ENCODE measurements at regions not wholly inside any gene's neighbourhood (a gene's known extent, or its start where the extent isn't known, plus 50 kb on each side); places are given as distances from the start of the nearest gene placed in this dataset.
"Not testable (repeated sequence)": the region's sequence is repeated elsewhere in the genome, so short reads cannot be mapped to it uniquely, and the experiment has no call there.

DNA sequence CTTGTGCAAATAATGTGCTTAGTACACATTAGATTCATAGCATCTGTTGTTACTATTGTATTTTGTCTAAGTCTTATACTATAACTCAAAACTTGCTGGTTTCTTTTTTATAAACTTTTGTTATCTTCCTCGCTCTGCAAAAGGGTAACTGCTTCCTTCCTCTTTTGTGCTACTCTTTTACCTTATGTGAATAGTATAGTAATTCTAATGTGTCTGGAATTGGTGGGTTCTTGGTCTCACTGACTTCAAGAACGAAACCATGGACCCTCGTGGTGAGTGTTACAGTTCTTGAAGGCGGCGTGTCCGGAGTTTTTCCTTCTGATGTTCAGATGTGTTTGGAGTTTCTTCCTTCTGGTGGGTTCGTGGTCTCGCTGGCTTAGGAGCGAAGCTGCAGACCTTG lies 563.1 kb upstream of the LUZP2 start:
- Histone ChIP-seq H3K27ac (no peak overlapping the region), H3K9me3 (replicated peaks in 1 of 3) (no peaks in the 10 kb centered on the region), H3K27me3 (no peaks in the 10 kb centered on the region), H3K36me3 (replicated peaks in 1 of 2) (no peaks in the 10 kb centered on the region), H3K4me1 (replicated peaks in 1 of 2) (no peaks in the 10 kb centered on the region), H3K4me3 (no peak overlapping the region)
- TF ChIP-seq, protein P1, sequence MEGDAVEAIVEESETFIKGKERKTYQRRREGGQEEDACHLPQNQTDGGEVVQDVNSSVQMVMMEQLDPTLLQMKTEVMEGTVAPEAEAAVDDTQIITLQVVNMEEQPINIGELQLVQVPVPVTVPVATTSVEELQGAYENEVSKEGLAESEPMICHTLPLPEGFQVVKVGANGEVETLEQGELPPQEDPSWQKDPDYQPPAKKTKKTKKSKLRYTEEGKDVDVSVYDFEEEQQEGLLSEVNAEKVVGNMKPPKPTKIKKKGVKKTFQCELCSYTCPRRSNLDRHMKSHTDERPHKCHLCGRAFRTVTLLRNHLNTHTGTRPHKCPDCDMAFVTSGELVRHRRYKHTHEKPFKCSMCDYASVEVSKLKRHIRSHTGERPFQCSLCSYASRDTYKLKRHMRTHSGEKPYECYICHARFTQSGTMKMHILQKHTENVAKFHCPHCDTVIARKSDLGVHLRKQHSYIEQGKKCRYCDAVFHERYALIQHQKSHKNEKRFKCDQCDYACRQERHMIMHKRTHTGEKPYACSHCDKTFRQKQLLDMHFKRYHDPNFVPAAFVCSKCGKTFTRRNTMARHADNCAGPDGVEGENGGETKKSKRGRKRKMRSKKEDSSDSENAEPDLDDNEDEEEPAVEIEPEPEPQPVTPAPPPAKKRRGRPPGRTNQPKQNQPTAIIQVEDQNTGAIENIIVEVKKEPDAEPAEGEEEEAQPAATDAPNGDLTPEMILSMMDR (IDR thresholded peaks at IDR 0.05) = no peak
- no peak for TF ChIP-seq POLR2A (IDR thresholded peaks at IDR 0.05)
- intact Hi-C loops (cut with DNase I) = no loop called here
- no peak for DNase-seq
- WGBS, 4 donors = 69 to 91% (median 77%) methylated on average over 9 of the region's 9 CpGs

DNA sequence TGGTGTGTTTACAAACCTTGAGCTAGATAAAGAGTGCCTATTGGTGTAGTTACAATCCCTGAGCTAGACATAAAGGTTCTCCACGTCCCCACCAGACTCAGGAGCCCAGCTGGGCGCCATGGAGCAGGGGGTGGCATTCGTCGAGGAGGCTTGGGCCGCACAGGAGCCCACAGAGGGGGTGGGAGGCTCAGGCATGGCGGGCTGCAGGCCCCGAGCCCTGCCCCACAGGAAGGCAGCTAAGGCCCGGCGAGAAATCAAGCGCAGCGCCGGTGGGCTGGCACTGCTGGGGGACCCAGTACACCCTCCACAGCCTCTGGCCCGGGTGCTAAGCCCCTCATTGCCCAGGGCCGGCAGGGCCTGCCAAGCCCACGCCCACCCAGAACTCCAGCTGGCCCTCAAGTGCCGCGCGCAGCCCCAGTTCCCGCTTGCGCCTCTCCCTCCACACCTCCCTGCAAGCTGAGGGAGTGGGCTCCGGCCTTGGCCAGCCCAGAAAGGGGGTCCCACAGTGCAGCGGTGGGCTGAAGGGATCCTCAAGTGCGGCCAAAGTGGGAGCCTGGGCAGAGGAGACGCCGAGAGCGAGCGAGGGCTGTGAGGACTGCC lies 562.1 kb upstream of the LUZP2 start:
- H3K9me3 ChIP-seq (replicated peaks in 1 of 3); H3K27me3 ChIP-seq; intact Hi-C loops (cut with DNase I); H3K4me1 ChIP-seq (replicated peaks in 1 of 2); H3K27ac ChIP-seq; H3K36me3 ChIP-seq (replicated peaks in 1 of 2); DNase-seq; H3K4me3 ChIP-seq: not testable (repeated sequence)
- 94 to 100% (median 95%) methylated on average over 1 to 27 of the region's 27 CpGs for WGBS, 4 donors

DNA sequence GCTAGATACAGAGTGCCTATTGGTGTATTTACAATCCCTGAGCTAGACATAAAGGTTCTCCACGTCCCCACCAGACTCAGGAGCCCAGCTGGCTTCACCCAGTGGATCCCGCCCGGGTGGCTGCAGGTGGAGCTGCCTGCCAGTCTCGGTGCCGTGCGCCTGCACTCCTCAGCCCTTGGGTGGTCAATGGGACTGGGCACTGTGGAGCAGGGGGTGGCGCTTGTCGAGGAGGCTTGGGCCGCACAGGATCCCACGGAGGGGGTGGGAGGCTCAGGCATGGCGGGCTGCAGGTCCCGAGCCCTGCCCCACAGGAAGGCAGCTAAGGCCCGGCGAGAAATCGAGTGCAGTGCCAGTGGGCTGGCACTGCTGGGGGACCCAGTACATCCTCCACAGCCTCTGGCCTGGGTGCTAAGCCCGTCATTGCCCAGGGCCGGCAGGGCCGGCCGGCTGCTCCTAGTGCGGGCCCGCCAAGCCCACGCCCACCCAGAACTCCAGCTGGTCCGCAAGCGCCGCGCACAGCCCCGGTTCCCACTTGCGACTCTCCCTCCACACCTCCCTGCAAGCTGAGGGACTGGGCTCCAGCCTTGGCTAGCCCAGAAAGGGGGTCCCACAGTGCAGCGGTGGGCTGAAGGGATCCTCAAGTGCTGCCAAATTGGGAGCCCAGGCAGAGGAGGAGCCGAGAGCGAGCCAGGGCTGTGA lies 554.6 kb upstream of the LUZP2 start:
- H3K27me3 ChIP-seq; H3K27ac ChIP-seq; H3K9me3 ChIP-seq (replicated peaks in 1 of 3); H3K36me3 ChIP-seq (replicated peaks in 1 of 2); H3K4me1 ChIP-seq (replicated peaks in 1 of 2); DNase-seq; intact Hi-C loops (cut with DNase I); H3K4me3 ChIP-seq: not testable (repeated sequence)
- 88 to 94% (median 91%) methylated on average over 10 to 31 of the region's 31 CpGs for WGBS, 4 donors

DNA sequence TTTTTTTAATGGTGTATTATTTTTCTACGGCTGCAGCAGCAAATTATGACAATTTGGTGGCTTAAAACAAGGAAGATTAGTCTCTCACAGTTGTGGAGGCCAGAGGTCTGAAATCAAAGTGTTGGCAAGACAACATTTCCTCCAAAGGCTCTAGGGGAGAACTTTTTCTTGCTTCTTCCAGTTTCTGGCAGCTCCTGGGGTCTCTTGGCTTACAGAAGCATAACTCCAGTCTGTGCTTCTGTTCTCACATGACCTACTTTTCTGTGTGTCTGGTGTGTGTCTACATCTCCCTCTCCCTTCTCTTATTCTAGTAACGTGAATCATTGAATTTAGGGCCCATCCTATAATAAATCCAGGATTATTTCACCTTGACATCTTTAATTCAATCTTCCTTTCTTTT lies 551.9 kb upstream of the LUZP2 start:
- Histone ChIP-seq H3K27me3 (no peaks in the 10 kb centered on the region), H3K4me3 (no peak overlapping the region), H3K36me3 (replicated peaks in 1 of 2) (no peaks in the 10 kb centered on the region), H3K9me3 (replicated peaks in 1 of 3) (no peaks in the 10 kb centered on the region), H3K27ac (no peak overlapping the region), H3K4me1 (replicated peaks in 1 of 2) (no peaks in the 10 kb centered on the region)
- WGBS, 4 donors = 65 to 75% (median 69%) methylated on average over 2 of the region's 2 CpGs
- intact Hi-C loops (cut with DNase I) = no loop called here
- DNase-seq = no peak
- TF ChIP-seq POLR2A (IDR thresholded peaks at IDR 0.05) = no peak
- TF ChIP-seq, protein P1 (IDR thresholded peaks at IDR 0.05) = no peak

- H3K4me3 ChIP-seq = no peak overlapping the region
- H3K27ac ChIP-seq = no peak overlapping the region
- no peaks in the 10 kb centered on the region for H3K9me3 ChIP-seq (replicated peaks in 1 of 3)
- no peak for DNase-seq
- TF ChIP-seq POLR2A (IDR thresholded peaks at IDR 0.05) = no peak
- H3K4me1 ChIP-seq (replicated peaks in 1 of 2) = no peaks in the 10 kb centered on the region
- H3K36me3 ChIP-seq (replicated peaks in 1 of 2) = no peaks in the 10 kb centered on the region
- H3K27me3 ChIP-seq = no peaks in the 10 kb centered on the region
- intact Hi-C loops (cut with DNase I) = no loop called here
Measured at GRCh38 chr11:23947883-23948282, 549.0 kb upstream of the LUZP2 start.

DNA sequence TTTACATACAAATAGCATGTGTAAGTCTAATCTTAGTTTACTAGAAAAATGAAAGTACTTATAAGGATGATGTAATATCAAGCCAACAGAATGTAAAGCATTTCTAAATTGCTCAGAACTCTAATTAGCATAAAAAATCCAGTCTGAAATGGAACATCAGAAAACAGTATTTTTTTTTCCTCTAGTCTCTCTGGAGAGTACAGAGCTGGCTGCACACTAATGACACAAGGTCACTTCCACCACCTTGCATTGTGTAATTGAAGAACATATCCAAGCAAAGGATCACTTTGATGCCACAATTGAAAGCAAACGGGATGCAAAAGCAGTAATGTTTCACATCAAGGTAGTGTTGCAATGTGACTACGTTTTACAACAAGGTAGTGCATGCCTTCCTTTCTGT lies 548.0 kb upstream of the LUZP2 start:
- Histone ChIP-seq H3K27ac (no peak overlapping the region), H3K9me3 (replicated peaks in 1 of 3) (no peaks in the 10 kb centered on the region), H3K4me3 (no peak overlapping the region), H3K4me1 (replicated peaks in 1 of 2) (no peaks in the 10 kb centered on the region), H3K27me3 (no peaks in the 10 kb centered on the region), H3K36me3 (replicated peaks in 1 of 2) (no peaks in the 10 kb centered on the region)
- TF ChIP-seq POLR2A (IDR thresholded peaks at IDR 0.05) = no peak
- TF ChIP-seq, protein P1 (IDR thresholded peaks at IDR 0.05) = no peak
- 63 to 89% (median 66%) methylated on average over 2 of the region's 2 CpGs for WGBS, 4 donors
- intact Hi-C loops (cut with DNase I) = no loop called here
- no peak for DNase-seq
